ENCODE measurements at regions not wholly inside any gene's neighbourhood (a gene's known extent, or its start where the extent isn't known, plus 50 kb on each side); places are given as distances from the start of the nearest gene placed in this dataset.

DNA sequence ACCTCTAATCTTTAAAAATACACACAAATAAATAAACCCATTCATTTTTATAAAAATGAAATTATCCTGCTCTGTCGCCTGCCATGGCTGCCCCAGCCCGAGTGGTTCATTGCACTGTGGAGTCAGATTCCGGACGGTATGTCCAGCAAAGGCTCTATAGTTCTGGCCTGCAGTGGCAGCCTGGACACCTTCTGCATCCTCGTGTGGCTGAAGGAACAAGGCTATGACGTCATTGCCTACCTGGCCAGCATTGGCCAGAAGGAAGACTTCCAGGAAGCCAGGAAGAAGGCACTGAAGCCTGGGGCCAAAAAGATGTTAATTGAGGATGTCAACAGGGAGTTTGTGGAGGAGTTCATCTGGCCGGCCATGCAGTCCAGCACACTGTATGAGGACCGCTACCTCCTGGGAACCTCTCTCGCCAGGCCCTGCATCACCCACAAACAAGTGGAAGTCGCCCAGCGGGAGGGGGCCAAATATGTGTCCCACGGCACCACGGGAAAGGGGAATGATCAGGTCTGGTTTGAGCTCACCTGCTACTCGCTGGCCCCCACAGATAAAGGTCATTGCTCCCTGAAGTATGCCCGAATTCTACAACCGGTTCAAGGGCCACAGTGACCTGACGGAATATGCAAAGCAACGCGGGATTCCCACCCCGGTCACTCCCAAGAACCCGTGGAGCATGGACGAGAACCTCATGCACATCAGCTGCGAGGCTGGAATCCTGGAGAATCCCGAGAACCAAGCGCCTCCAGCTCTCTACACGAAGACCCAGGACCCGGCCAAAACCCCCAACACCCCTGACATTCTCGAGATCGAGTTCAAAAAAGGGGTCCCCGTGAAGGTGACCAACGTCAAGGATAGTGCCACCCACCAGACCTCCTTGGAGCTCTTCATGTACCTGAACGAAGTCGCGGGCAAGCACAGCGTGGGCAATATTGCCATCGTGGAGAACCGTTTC, 158.2 kb upstream of the GUCY1A2 start:
- Histone ChIP-seq H3K79me2 (ENCODE audit: control insufficient read depth, insufficient read depth, low read length) (no peaks in the 10 kb centered on the region), H2AFZ (ENCODE audit: low read depth, low read length) (peak overlapping the region; percentile 24; the same call in 1 of the 2 replicates), H3K27me3 (ENCODE audit: control insufficient read depth in 2 of 2, insufficient read depth in 2 of 2, low read length in 2 of 2) (no peaks in the 10 kb centered on the region), H3K9ac (ENCODE audit: insufficient read depth in 1 of 2, low read depth in 2 of 2, low read length in 2 of 2) (no peak overlapping the region), H3K4me2 (ENCODE audit: insufficient read depth, low read length) (no peak overlapping the region), H3K4me3 (no peak overlapping the region), H4K20me1 (replicated peaks; ENCODE audit: control insufficient read depth, insufficient read depth, low read length) (no peaks in the 10 kb centered on the region), H3K9me3 (replicated peaks; ENCODE audit: control insufficient read depth, insufficient read depth, low read depth, low read length) (no peaks in the 10 kb centered on the region), H3K4me1 (replicated peaks in 1 of 2; ENCODE audit: control insufficient read depth in 2 of 2, insufficient read depth in 2 of 2, low read length in 2 of 2) (no peaks in the 10 kb centered on the region), H3K27ac (ENCODE audit: extremely low read depth, low read depth, low read length) (no peak overlapping the region), H3K36me3 (ENCODE audit: control insufficient read depth, insufficient read depth, low read length) (no peaks in the 10 kb centered on the region), H3K9me1 (ENCODE audit: control insufficient read depth, insufficient read depth, low read length) (no peaks in the 10 kb centered on the region)
- CTCF ChIA-PET (ENCODE audit: low intra/inter-chr PET ratio) = no interaction called here
- DNase-seq (ENCODE audit: extremely low read depth in 1 of 4, low spot score in 3 of 4) (no peak), FAIRE-seq (no peak), ATAC-seq (no peak; the same call in 1 of the 3 replicates)
- in situ Hi-C loops (cut with MboI) = no loop called here
- no TSS peak for BruUV-seq (replicated peaks)
- WGBS (ENCODE audit: insufficient coverage, low coverage, missing lambda C conversion rate) = 1% methylated on average over 36 of the region's 37 CpGs
- intact Hi-C loops (cut with micrococcal nuclease) = no loop called here
- POLR2A ChIA-PET = no interaction called here
- TF ChIP-seq, protein P1, sequence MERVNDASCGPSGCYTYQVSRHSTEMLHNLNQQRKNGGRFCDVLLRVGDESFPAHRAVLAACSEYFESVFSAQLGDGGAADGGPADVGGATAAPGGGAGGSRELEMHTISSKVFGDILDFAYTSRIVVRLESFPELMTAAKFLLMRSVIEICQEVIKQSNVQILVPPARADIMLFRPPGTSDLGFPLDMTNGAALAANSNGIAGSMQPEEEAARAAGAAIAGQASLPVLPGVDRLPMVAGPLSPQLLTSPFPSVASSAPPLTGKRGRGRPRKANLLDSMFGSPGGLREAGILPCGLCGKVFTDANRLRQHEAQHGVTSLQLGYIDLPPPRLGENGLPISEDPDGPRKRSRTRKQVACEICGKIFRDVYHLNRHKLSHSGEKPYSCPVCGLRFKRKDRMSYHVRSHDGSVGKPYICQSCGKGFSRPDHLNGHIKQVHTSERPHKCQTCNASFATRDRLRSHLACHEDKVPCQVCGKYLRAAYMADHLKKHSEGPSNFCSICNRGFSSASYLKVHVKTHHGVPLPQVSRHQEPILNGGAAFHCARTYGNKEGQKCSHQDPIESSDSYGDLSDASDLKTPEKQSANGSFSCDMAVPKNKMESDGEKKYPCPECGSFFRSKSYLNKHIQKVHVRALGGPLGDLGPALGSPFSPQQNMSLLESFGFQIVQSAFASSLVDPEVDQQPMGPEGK (CRISPR knock-in tag; IDR thresholded peaks at IDR 0.05; ENCODE audit: borderline replicate concordance) = no peak
- TF ChIP-seq XRCC3 (IDR thresholded peaks at IDR 0.05) (no peak), ZNF263 (CRISPR knock-in tag; IDR thresholded peaks at IDR 0.05; ENCODE audit: borderline replicate concordance) (no peak), NFATC3 (IDR thresholded peaks at IDR 0.05) (no peak), SAP30 (IDR thresholded peaks at IDR 0.05; ENCODE audit: borderline replicate concordance, insufficient read depth, low read depth, low read length, poor library complexity, severe bottlenecking) (no peak), SP1 (CRISPR knock-in tag; IDR thresholded peaks at IDR 0.05) (no peak), ATF7 (IDR thresholded peaks at IDR 0.05) (peak; percentile 50)
